B cell (primary cell): ENCODE measurements at regions not wholly inside any gene's neighbourhood (a gene's known extent, or its start where the extent isn't known, plus 50 kb on each side); places are given as distances from the start of the nearest gene placed in this dataset.
"Not testable (repeated sequence)": the region's sequence is repeated elsewhere in the genome, so short reads cannot be mapped to it uniquely, and the experiment has no call there.

Experiments used
- ATAC-seq: fragments of 200-7000 bp; cut with Tn5 transposase; one replicate; pipeline ENCODE4 v1.10.0; 2021; ENCODE audit warnings: low read depth, mild to moderate bottlenecking, moderate number of reproducible peaks, moderate library complexity
- CTCF ChIA-PET: fragments of 350-600 bp; sonication (Branson Sonifier 250); formaldehyde crosslinking; loops from one replicate; lab custom pipeline; 2021; ENCODE audit warnings: antibody characterized with exemption, inconsistent platforms; lab: Charles Lee
- POLR2A ChIA-PET: fragments of 350-600 bp; sonication (Branson Sonifier 250); formaldehyde crosslinking; loops from one replicate; lab custom pipeline; 2021; ENCODE audit warnings: antibody characterized with exemption; lab: Charles Lee
- DNase-seq: peaks from one replicate; pipeline ENCODE4 v3.0.0; 2013
- H2AFZ ChIP-seq: 2 replicates; pipeline ENCODE4 v1.6.1; 2012; ENCODE audit warnings: mild to moderate bottlenecking, low read depth, low read length; ENCODE audit not compliant: insufficient read depth, poor library complexity, severe bottlenecking
- H3K27ac ChIP-seq, 2 donors: 1 replicate in 1 of 2; 2 replicates in 1 of 2; pipeline ENCODE4 v1.5.1; 2012 to 2013; ENCODE audit warnings: low read length in 2 of 2, mild to moderate bottlenecking in 2 of 2, moderate library complexity in 1 of 2
- H3K27me3 ChIP-seq, 4 experiments: fragments of 200-600 bp in 1 of 4; sonication (generic) in 1 of 4; replicated peaks in 1 of 4; 1 replicate in 2 of 4; 2 replicates in 2 of 4; pipeline versions ENCODE4 v1.6.1 to v1.7.0; 2013 to 2016; ENCODE audit warnings: low read length in 3 of 4, mild to moderate bottlenecking in 2 of 4, mixed read lengths in 1 of 4, moderate library complexity in 1 of 4; ENCODE audit not compliant: insufficient read depth in 4 of 4, control insufficient read depth in 3 of 4; ENCODE audit errors: control extremely low read depth in 1 of 4
- H3K36me3 ChIP-seq, 2 experiments: replicated peaks in 1 of 2; 1 replicate in 1 of 2; 2 replicates in 1 of 2; pipeline versions ENCODE4 v1.6.1 to v1.7.1; 2013; ENCODE audit warnings: low read length in 1 of 2; ENCODE audit not compliant: insufficient read depth in 2 of 2, control insufficient read depth in 1 of 2; ENCODE audit errors: control extremely low read depth in 1 of 2, extremely low read depth in 1 of 2
- H3K4me1 ChIP-seq, 2 donors: fragments of 200-600 bp in 1 of 2; sonication (generic) in 1 of 2; 1 replicate in 1 of 2; 2 replicates in 1 of 2; pipeline versions ENCODE4 v1.5.1 to v1.6.1; 2013 to 2017; ENCODE audit warnings: low read length in 2 of 2; ENCODE audit not compliant: control insufficient read depth in 2 of 2, insufficient read depth in 2 of 2
- H3K4me2 ChIP-seq: replicated peaks from 2 replicates; pipeline ENCODE3; 2012; ENCODE audit warnings: mild to moderate bottlenecking, low read depth, low read length; ENCODE audit not compliant: poor library complexity, severe bottlenecking
- H3K4me3 ChIP-seq, 5 experiments: fragments of 200-600 bp in 1 of 5; sonication (generic) in 1 of 5; 1 replicate in 3 of 5; 2 replicates in 2 of 5; pipeline versions ENCODE4 v1.5.1 to v1.7.0; 2011 to 2016; ENCODE audit warnings: low read length in 4 of 5, mild to moderate bottlenecking in 4 of 5, low read depth in 2 of 5, control low read depth in 1 of 5, moderate library complexity in 1 of 5; ENCODE audit not compliant: insufficient read depth in 1 of 5; ENCODE audit errors: control extremely low read depth in 1 of 5, extremely low read depth in 1 of 5
- H3K79me2 ChIP-seq: fragments of 200-600 bp; sonication (generic); one replicate; pipeline ENCODE4 v1.6.0; 2016; ENCODE audit warnings: low read length; ENCODE audit not compliant: control insufficient read depth, insufficient read depth
- H3K9ac ChIP-seq: fragments of 200-600 bp; sonication (generic); 2 replicates; pipeline ENCODE4 v1.6.1; 2017; ENCODE audit warnings: mild to moderate bottlenecking, low read length, moderate library complexity
- H3K9me3 ChIP-seq, 3 donors: one replicate each; pipeline versions ENCODE4 v1.6.1 to v1.7.1; 2013; ENCODE audit warnings: low read length in 2 of 3; ENCODE audit not compliant: control insufficient read depth in 2 of 3, insufficient read depth in 1 of 3; ENCODE audit errors: control extremely low read depth in 1 of 3
- H4K20me1 ChIP-seq: 2 replicates; pipeline ENCODE4 v1.6.0; 2012; ENCODE audit warnings: mild to moderate bottlenecking, low read length; ENCODE audit not compliant: insufficient read depth, control insufficient read depth, poor library complexity, severe bottlenecking
- H3K27ac Mint-ChIP-seq: one replicate; pipeline ENCODE4 v1.8.0; 2021; ENCODE audit warnings: mixed read lengths
- H3K27me3 Mint-ChIP-seq: one replicate; pipeline ENCODE4 v1.8.0; 2021; ENCODE audit warnings: mixed read lengths
- H3K4me1 Mint-ChIP-seq: one replicate; pipeline ENCODE4 v1.8.0; 2021; ENCODE audit warnings: mixed read lengths
- H3K4me3 Mint-ChIP-seq: one replicate; pipeline ENCODE4 v1.8.0; 2021; ENCODE audit warnings: mixed read lengths
- H3K9me3 Mint-ChIP-seq: one replicate; pipeline ENCODE4 v1.8.0; 2022; ENCODE audit warnings: mixed read lengths; ENCODE audit not compliant: insufficient read depth
- CTCF ChIP-seq: fragments of 200-600 bp; IDR thresholded peaks from one replicate; pipeline ENCODE4 v1.8.0; 2022; ENCODE audit warnings: antibody characterized with exemption, mild to moderate bottlenecking
- EZH2 ChIP-seq: IDR thresholded peaks from 2 replicates; pipeline ENCODE4 v1.6.1; 2012; ENCODE audit warnings: borderline replicate concordance, low read depth, mild to moderate bottlenecking, moderate library complexity, low read length; ENCODE audit not compliant: insufficient read depth, poor library complexity, severe bottlenecking
- WGBS: methylation state at CpG from one replicate; pipeline ENCODE4 v1.1.5; 2013; ENCODE audit warnings: missing lambda C conversion rate; ENCODE audit not compliant: insufficient coverage; 5-methylcytosine and 5-hydroxymethylcytosine counted together
- intact Hi-C: fragments of 100-400 bp; cut with micrococcal nuclease; formaldehyde crosslinking; loops from one replicate; pipeline ENCODE4 v1.10.0; 2022

DNA sequence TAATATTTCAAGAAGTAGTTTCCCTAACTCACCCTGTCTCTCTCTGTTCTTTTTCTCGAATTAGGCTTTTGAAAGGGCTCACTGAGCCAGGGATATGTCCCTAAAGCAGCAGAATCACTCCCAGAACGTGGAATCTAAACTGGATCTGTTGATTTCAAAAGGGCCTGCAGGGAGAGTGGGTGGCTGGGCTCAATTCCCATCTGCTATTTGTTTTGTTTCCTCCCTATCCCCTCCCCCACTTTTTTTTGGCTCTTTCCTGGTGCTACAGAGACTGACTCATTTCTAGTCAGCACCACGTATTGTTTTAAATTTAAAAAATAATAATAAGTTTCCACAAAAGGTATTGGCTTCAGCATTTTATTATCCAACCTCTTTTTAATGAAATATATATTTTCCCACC lies 961.5 kb downstream of the FAM181B start:
- Histone ChIP-seq H4K20me1 (no peaks in the 10 kb centered on the region), H3K9ac (no peak overlapping the region), H3K4me3 (no peak overlapping the region), H2AFZ (no peak overlapping the region), H3K36me3 (no peaks in the 10 kb centered on the region), H3K79me2 (no peaks in the 10 kb centered on the region), H3K4me1 (no peaks in the 10 kb centered on the region), H3K9me3 (no peaks in the 10 kb centered on the region), H3K27me3 (peaks cover 0 to 2% (median 0%) of the 10 kb centered on the region in 4 experiments), H3K27ac (no peak overlapping the region), H3K4me2 (no peak overlapping the region)
- WGBS = no CpG with 5 or more reads among the region's 3 CpGs
- no peak for ATAC-seq
- Mint-ChIP-seq H3K27ac (no peak overlapping the region), H3K4me1 (no peaks in the 10 kb centered on the region), H3K9me3 (no peaks in the 10 kb centered on the region), H3K27me3 (no peaks in the 10 kb centered on the region), H3K4me3 (no peak overlapping the region)
- no peak for TF ChIP-seq EZH2
- TF ChIP-seq CTCF = no peak
- POLR2A ChIA-PET = no interaction called here
- intact Hi-C loops = no loop called here
- CTCF ChIA-PET = no interaction called here
- DNase-seq = no peak

- H3K27ac ChIP-seq, CTCF ChIA-PET, H3K27me3 Mint-ChIP-seq, H3K27me3 ChIP-seq, ATAC-seq, H3K4me3 Mint-ChIP-seq, H3K9me3 ChIP-seq, H3K4me3 ChIP-seq, H2AFZ ChIP-seq, H3K4me2 ChIP-seq, H3K9me3 Mint-ChIP-seq, H3K27ac Mint-ChIP-seq, DNase-seq, H3K4me1 ChIP-seq, H3K36me3 ChIP-seq, H3K9ac ChIP-seq, H3K4me1 Mint-ChIP-seq, H4K20me1 ChIP-seq, POLR2A ChIA-PET, H3K79me2 ChIP-seq, intact Hi-C loops: not testable (repeated sequence)
- 64% methylated on average over 5 of the region's 5 CpGs for WGBS
Observed at GRCh38 chr11:81769906-81770305, 963.8 kb downstream of the FAM181B start.
